ENCODE measurements at regions not wholly inside any gene's neighbourhood (a gene's known extent, or its start where the extent isn't known, plus 50 kb on each side); places are given as distances from the start of the nearest gene placed in this dataset.

- Histone ChIP-seq H3K4ac (replicated peaks; ENCODE audit: insufficient read length, low read depth, low read length) (no peak overlapping the region), H3K27ac (ENCODE audit: low read depth, low read length) (no peak overlapping the region), H3K56ac (replicated peaks; ENCODE audit: insufficient read length, low read depth, low read length) (no peak overlapping the region), H3K4me3 (ENCODE audit: extremely low read depth in 1 of 4, insufficient read depth in 2 of 4, low read depth in 3 of 4, low read length in 4 of 4) (no peak overlapping the region), H2BK5ac (ENCODE audit: low read depth, low read length) (no peak overlapping the region), H3K23ac (ENCODE audit: insufficient read length) (no peak overlapping the region), H4K5ac (ENCODE audit: insufficient read length, low read depth, low read length) (no peak overlapping the region), H3K9me3 (ENCODE audit: insufficient read depth in 2 of 2, low read depth in 1 of 2, low read length in 1 of 2) (no peaks in the 10 kb centered on the region), H3K18ac (ENCODE audit: extremely low read depth, low read length) (no peak overlapping the region), H3K9ac (replicated peaks in 1 of 4; ENCODE audit: extremely low read depth in 1 of 4, low read depth in 3 of 4, low read length in 3 of 4) (no peak overlapping the region), H2BK12ac (ENCODE audit: low read depth, low read length) (no peak overlapping the region), H3K27me3 (replicated peaks in 1 of 4; ENCODE audit: control insufficient read depth in 3 of 4, extremely low read depth in 1 of 4, insufficient read depth in 3 of 4, low read length in 3 of 4) (no peaks in the 10 kb centered on the region), H4K91ac (replicated peaks; ENCODE audit: insufficient read length, low read length) (no peak overlapping the region), H3K36me3 (ENCODE audit: control insufficient read depth in 2 of 4, insufficient read depth in 4 of 4, low read length in 3 of 4) (no peaks in the 10 kb centered on the region; a peak in 1 of 8 replicates), H2AFZ (ENCODE audit: low read length) (no peak overlapping the region), H2BK120ac (replicated peaks; ENCODE audit: low read depth, low read length) (no peak overlapping the region), H4K20me1 (replicated peaks in 1 of 2; ENCODE audit: control insufficient read depth in 1 of 2, insufficient read depth in 2 of 2, low read length in 2 of 2) (no peaks in the 10 kb centered on the region), H3K79me1 (ENCODE audit: low read depth, low read length) (no peaks in the 10 kb centered on the region), H3K4me1 (replicated peaks in 1 of 4; ENCODE audit: control insufficient read depth in 3 of 4, insufficient read depth in 4 of 4, low read length in 3 of 4) (no peaks in the 10 kb centered on the region), H3K14ac (ENCODE audit: insufficient read length) (no peak overlapping the region), H3K23me2 (ENCODE audit: low read depth, low read length) (no peaks in the 10 kb centered on the region; the same call in 1 of the 2 replicates), H2AK5ac (ENCODE audit: low read depth, low read length) (no peak overlapping the region), H2BK20ac (ENCODE audit: low read length) (no peak overlapping the region), H3K4me2 (ENCODE audit: insufficient read depth in 1 of 2, low read depth in 2 of 2, low read length in 2 of 2) (no peak overlapping the region), H2BK15ac (ENCODE audit: low read length) (no peak overlapping the region), H4K8ac (ENCODE audit: extremely low read depth, insufficient read depth, low read length) (no peak overlapping the region), H3K79me2 (ENCODE audit: control insufficient read depth in 1 of 2, insufficient read depth in 2 of 2, low read length in 2 of 2) (no peaks in the 10 kb centered on the region)
- FAIRE-seq (no peak), DNase-seq (ENCODE audit: low read depth in 1 of 2, low spot score in 2 of 2) (no peak)
- WGBS, 2 experiments (ENCODE audit: extremely low coverage in 1 of 2, insufficient coverage in 1 of 2, insufficient read length in 1 of 2, insufficient replicate concordance in 2 of 2, low coverage in 1 of 2, low lambda C conversion rate in 2 of 2, missing lambda C conversion rate in 1 of 2) = 100% methylated on average over 1 of the region's 1 CpG; no CpG with 5 or more reads in 1 of the 2 experiments
- POLR2A ChIA-PET (ENCODE audit: partially characterized antibody) = no interaction called here
- CTCF ChIA-PET (ENCODE audit: partially characterized antibody) = interaction anchor here (0.7 kb wide), 1 partner anchor 10 kb away, joined by 3 read pairs; no protein-coding TSS in a partner anchor
- no peak for TF ChIP-seq SIX5 (IDR thresholded peaks at IDR 0.05; ENCODE audit: low read depth, low read length)
- TF ChIP-seq SP1 (IDR thresholded peaks at IDR 0.05; ENCODE audit: low read depth, low read length) = no peak
- no peak for TF ChIP-seq SRF (IDR thresholded peaks at IDR 0.05; ENCODE audit: low read depth, low read length)
- TF ChIP-seq EP300 (IDR thresholded peaks at IDR 0.05; ENCODE audit: borderline replicate concordance in 1 of 2, low read depth in 2 of 2, low read length in 2 of 2) = no peak
Measured at GRCh38 chr6:153488267-153488666, 357.2 kb upstream of the RGS17 start.
